ENCODE measurements at regions not wholly inside any gene's neighbourhood (a gene's known extent, or its start where the extent isn't known, plus 50 kb on each side); places are given as distances from the start of the nearest gene placed in this dataset.

- no peaks in the 10 kb centered on the region for H3K36me3 Mint-ChIP-seq
- no peak for DNase-seq (ENCODE audit: low spot score in 2 of 2)
- ATAC-seq = no peak
- no peaks in the 10 kb centered on the region for H3K4me1 Mint-ChIP-seq
- H3K4me3 Mint-ChIP-seq = no peak overlapping the region
- H3K27ac Mint-ChIP-seq = no peak overlapping the region
- peaks cover 2% of the 10 kb centered on the region for H3K9me3 Mint-ChIP-seq
Measured at GRCh38 chr17:72296456-72296855, 175.6 kb downstream of the SOX9 start.

- Mint-ChIP-seq H3K4me3 (no peak overlapping the region), H3K27ac (no peak overlapping the region), H3K36me3 (no peaks in the 10 kb centered on the region), H3K4me1 (no peaks in the 10 kb centered on the region), H3K9me3 (peaks cover 2% of the 10 kb centered on the region)
- no peak for ATAC-seq
- no peak for DNase-seq (ENCODE audit: low spot score in 2 of 2)
Measured at GRCh38 chr17:72297326-72298115, 176.7 kb downstream of the SOX9 start.

GRCh38 chr17:72299100-72299499 lies 178.3 kb downstream of the SOX9 start:
- H3K36me3 Mint-ChIP-seq = no peaks in the 10 kb centered on the region
- no peak for ATAC-seq
- H3K4me1 Mint-ChIP-seq = no peaks in the 10 kb centered on the region

GRCh38 chr17:72299592-72299991 lies 178.8 kb downstream of the SOX9 start:
- no peak overlapping the region for H3K4me3 Mint-ChIP-seq
- H3K4me1 Mint-ChIP-seq = no peaks in the 10 kb centered on the region
- DNase-seq (ENCODE audit: low spot score in 2 of 2) = no peak
- no peaks in the 10 kb centered on the region for H3K36me3 Mint-ChIP-seq
- no peak for ATAC-seq
- H3K27ac Mint-ChIP-seq = no peak overlapping the region
- peaks cover 2% of the 10 kb centered on the region for H3K9me3 Mint-ChIP-seq

More at GRCh38 chr17:72299100-72299499, 178.3 kb downstream of the SOX9 start:
- no peak for DNase-seq (ENCODE audit: low spot score in 2 of 2)
- no peak overlapping the region for H3K4me3 Mint-ChIP-seq
- H3K27ac Mint-ChIP-seq = no peak overlapping the region
- H3K9me3 Mint-ChIP-seq = peaks cover 2% of the 10 kb centered on the region

GRCh38 chr17:72301887-72302286 lies 181.1 kb downstream of the SOX9 start:
- H3K4me1 Mint-ChIP-seq = no peaks in the 10 kb centered on the region
- H3K4me3 Mint-ChIP-seq = no peak overlapping the region
- DNase-seq (ENCODE audit: low spot score in 2 of 2) (no peak), ATAC-seq (no peak)
- H3K9me3 Mint-ChIP-seq = no peaks in the 10 kb centered on the region
- no peaks in the 10 kb centered on the region for H3K36me3 Mint-ChIP-seq
- no peak overlapping the region for H3K27ac Mint-ChIP-seq

GRCh38 chr17:72302735-72303134 lies 181.9 kb downstream of the SOX9 start:
- DNase-seq (ENCODE audit: low spot score in 2 of 2) (no peak), ATAC-seq (no peak)
- Mint-ChIP-seq H3K36me3 (no peaks in the 10 kb centered on the region), H3K27ac (no peak overlapping the region), H3K9me3 (peaks cover 4% of the 10 kb centered on the region), H3K4me3 (no peak overlapping the region), H3K4me1 (no peaks in the 10 kb centered on the region)

- Mint-ChIP-seq H3K9me3 (peaks cover 4% of the 10 kb centered on the region), H3K4me1 (no peaks in the 10 kb centered on the region)
Measured at GRCh38 chr17:72303787-72304733, 183.2 kb downstream of the SOX9 start.

GRCh38 chr17:72304859-72305258 lies 184.0 kb downstream of the SOX9 start:
- no peaks in the 10 kb centered on the region for H3K4me1 Mint-ChIP-seq
- H3K27ac Mint-ChIP-seq = no peak overlapping the region
- H3K36me3 Mint-ChIP-seq = no peaks in the 10 kb centered on the region
- peaks cover 4% of the 10 kb centered on the region for H3K9me3 Mint-ChIP-seq
- DNase-seq (ENCODE audit: low spot score in 2 of 2) (no peak), ATAC-seq (no peak)
- no peak overlapping the region for H3K4me3 Mint-ChIP-seq

More at GRCh38 chr17:72303787-72304733, 183.2 kb downstream of the SOX9 start:
- no peak for DNase-seq (ENCODE audit: low spot score in 2 of 2)
- Mint-ChIP-seq H3K36me3 (no peaks in the 10 kb centered on the region), H3K27ac (no peak overlapping the region), H3K4me3 (no peak overlapping the region)
- no peak for ATAC-seq

- DNase-seq (ENCODE audit: low spot score in 2 of 2) = no peak
- H3K27ac Mint-ChIP-seq = no peak overlapping the region
- no peaks in the 10 kb centered on the region for H3K36me3 Mint-ChIP-seq
- no peak for ATAC-seq
- H3K4me1 Mint-ChIP-seq = no peaks in the 10 kb centered on the region
- H3K4me3 Mint-ChIP-seq = no peak overlapping the region
- H3K9me3 Mint-ChIP-seq = peaks cover 4% of the 10 kb centered on the region
Measured at GRCh38 chr17:72305472-72305871, 184.7 kb downstream of the SOX9 start.

- H3K4me3 Mint-ChIP-seq = no peak overlapping the region
Measured at GRCh38 chr17:72306037-72306436, 185.2 kb downstream of the SOX9 start.

GRCh38 chr17:72307836-72308235 lies 187.0 kb downstream of the SOX9 start:
- ATAC-seq (no peak), DNase-seq (ENCODE audit: low spot score in 2 of 2) (no peak)
- Mint-ChIP-seq H3K9me3 (peaks cover 4% of the 10 kb centered on the region), H3K27ac (no peak overlapping the region), H3K4me3 (no peak overlapping the region), H3K36me3 (no peaks in the 10 kb centered on the region), H3K4me1 (no peaks in the 10 kb centered on the region)

More at GRCh38 chr17:72306037-72306436, 185.2 kb downstream of the SOX9 start:
- Mint-ChIP-seq H3K9me3 (peaks cover 4% of the 10 kb centered on the region), H3K4me1 (no peaks in the 10 kb centered on the region), H3K27ac (no peak overlapping the region), H3K36me3 (no peaks in the 10 kb centered on the region)
- DNase-seq (ENCODE audit: low spot score in 2 of 2) = no peak
- ATAC-seq = no peak

- H3K9me3 Mint-ChIP-seq = peaks cover 4% of the 10 kb centered on the region
- no peaks in the 10 kb centered on the region for H3K36me3 Mint-ChIP-seq
- ATAC-seq (no peak), DNase-seq (ENCODE audit: low spot score in 2 of 2) (no peak)
- H3K4me3 Mint-ChIP-seq = no peak overlapping the region
- no peaks in the 10 kb centered on the region for H3K4me1 Mint-ChIP-seq
- H3K27ac Mint-ChIP-seq = no peak overlapping the region
Measured at GRCh38 chr17:72308744-72309385, 188.0 kb downstream of the SOX9 start.

- no peaks in the 10 kb centered on the region for H3K36me3 Mint-ChIP-seq
- H3K27ac Mint-ChIP-seq = no peak overlapping the region
- no peak for ATAC-seq
Measured at GRCh38 chr17:72311004-72311403, 190.2 kb downstream of the SOX9 start.

GRCh38 chr17:72315122-72315913 lies 194.5 kb downstream of the SOX9 start:
- H3K36me3 Mint-ChIP-seq = no peaks in the 10 kb centered on the region
- no peak overlapping the region for H3K4me3 Mint-ChIP-seq
- ATAC-seq (no peak), DNase-seq (ENCODE audit: low spot score in 2 of 2) (no peak)
- no peaks in the 10 kb centered on the region for H3K4me1 Mint-ChIP-seq
- no peaks in the 10 kb centered on the region for H3K9me3 Mint-ChIP-seq
- H3K27ac Mint-ChIP-seq = no peak overlapping the region

More at GRCh38 chr17:72311004-72311403, 190.2 kb downstream of the SOX9 start:
- no peak for DNase-seq (ENCODE audit: low spot score in 2 of 2)
- peaks cover 4% of the 10 kb centered on the region for H3K9me3 Mint-ChIP-seq
- H3K4me1 Mint-ChIP-seq = no peaks in the 10 kb centered on the region
- no peak overlapping the region for H3K4me3 Mint-ChIP-seq
